ENCODE measurements at regions not wholly inside any gene's neighbourhood (a gene's known extent, or its start where the extent isn't known, plus 50 kb on each side); places are given as distances from the start of the nearest gene placed in this dataset.

- Histone ChIP-seq H3K27me3 (ENCODE audit: control insufficient read depth, insufficient read depth, low read length) (no peaks in the 10 kb centered on the region), H3K27ac (ENCODE audit: low read depth in 2 of 2, low read length in 2 of 2) (no peak overlapping the region), H3K4me3 (ENCODE audit: low read length in 3 of 3) (no peak overlapping the region), H3K9me3 (ENCODE audit: control insufficient read depth in 2 of 3, insufficient read depth in 1 of 3, low read length in 3 of 3) (no peaks in the 10 kb centered on the region), H3K9ac (ENCODE audit: low read length in 3 of 3) (no peak overlapping the region), H3K4me1 (ENCODE audit: control insufficient read depth in 2 of 3, insufficient read depth in 2 of 3, low read depth in 1 of 3, low read length in 3 of 3) (no peaks in the 10 kb centered on the region), H3K36me3 (ENCODE audit: control insufficient read depth in 2 of 3, insufficient read depth in 3 of 3, low read length in 3 of 3) (no peaks in the 10 kb centered on the region)
- intact Hi-C loops (cut with DNase I), result no loop called here
- no peak for TF ChIP-seq CTCF (IDR thresholded peaks at IDR 0.05; ENCODE audit: borderline replicate concordance, extremely low read depth, insufficient read depth)
- FAIRE-seq (no peak), DNase-seq (no peak)
Observed at GRCh38 chr4:96016634-96017299, 176.9 kb downstream of the PDHA2 start.

- Histone ChIP-seq H3K4me1 (ENCODE audit: control insufficient read depth in 2 of 3, insufficient read depth in 2 of 3, low read depth in 1 of 3, low read length in 3 of 3) (no peaks in the 10 kb centered on the region), H3K27me3 (ENCODE audit: control insufficient read depth, insufficient read depth, low read length) (no peaks in the 10 kb centered on the region), H3K9ac (ENCODE audit: low read length in 3 of 3) (no peak overlapping the region), H3K36me3 (ENCODE audit: control insufficient read depth in 2 of 3, insufficient read depth in 3 of 3, low read length in 3 of 3) (no peaks in the 10 kb centered on the region), H3K27ac (ENCODE audit: low read depth in 2 of 2, low read length in 2 of 2) (no peak overlapping the region), H3K4me3 (ENCODE audit: low read length in 3 of 3) (no peak overlapping the region), H3K9me3 (ENCODE audit: control insufficient read depth in 2 of 3, insufficient read depth in 1 of 3, low read length in 3 of 3) (no peaks in the 10 kb centered on the region)
- intact Hi-C loops (cut with DNase I), result no loop called here
- DNase-seq (no peak), FAIRE-seq (no peak)
- TF ChIP-seq CTCF (IDR thresholded peaks at IDR 0.05; ENCODE audit: borderline replicate concordance, extremely low read depth, insufficient read depth), result no peak
Observed at GRCh38 chr4:96025011-96025410, 185.1 kb downstream of the PDHA2 start.

- Histone ChIP-seq H3K27ac (ENCODE audit: low read depth in 2 of 2, low read length in 2 of 2) (no peak overlapping the region), H3K9ac (ENCODE audit: low read length in 3 of 3) (no peak overlapping the region), H3K9me3 (ENCODE audit: control insufficient read depth in 2 of 3, insufficient read depth in 1 of 3, low read length in 3 of 3) (no peaks in the 10 kb centered on the region), H3K4me3 (ENCODE audit: low read length in 3 of 3) (no peak overlapping the region), H3K36me3 (ENCODE audit: control insufficient read depth in 2 of 3, insufficient read depth in 3 of 3, low read length in 3 of 3) (no peaks in the 10 kb centered on the region), H3K4me1 (ENCODE audit: control insufficient read depth in 2 of 3, insufficient read depth in 2 of 3, low read depth in 1 of 3, low read length in 3 of 3) (no peaks in the 10 kb centered on the region), H3K27me3 (ENCODE audit: control insufficient read depth, insufficient read depth, low read length) (no peaks in the 10 kb centered on the region)
- DNase-seq (no peak), FAIRE-seq (no peak)
- TF ChIP-seq CTCF (IDR thresholded peaks at IDR 0.05; ENCODE audit: borderline replicate concordance, extremely low read depth, insufficient read depth), result peak; percentile 10
- intact Hi-C loops (cut with DNase I), result no loop called here
Observed at GRCh38 chr4:96035727-96036126, 195.8 kb downstream of the PDHA2 start.

- Histone ChIP-seq H3K27ac (ENCODE audit: low read depth in 2 of 2, low read length in 2 of 2) (no peak overlapping the region), H3K4me3 (ENCODE audit: low read length in 3 of 3) (no peak overlapping the region), H3K36me3 (ENCODE audit: control insufficient read depth in 2 of 3, insufficient read depth in 3 of 3, low read length in 3 of 3) (no peaks in the 10 kb centered on the region), H3K4me1 (ENCODE audit: control insufficient read depth in 2 of 3, insufficient read depth in 2 of 3, low read depth in 1 of 3, low read length in 3 of 3) (no peaks in the 10 kb centered on the region), H3K9ac (ENCODE audit: low read length in 3 of 3) (no peak overlapping the region), H3K9me3 (ENCODE audit: control insufficient read depth in 2 of 3, insufficient read depth in 1 of 3, low read length in 3 of 3) (no peaks in the 10 kb centered on the region), H3K27me3 (ENCODE audit: control insufficient read depth, insufficient read depth, low read length) (no peaks in the 10 kb centered on the region)
- DNase-seq (no peak), FAIRE-seq (no peak)
- TF ChIP-seq CTCF (IDR thresholded peaks at IDR 0.05; ENCODE audit: borderline replicate concordance, extremely low read depth, insufficient read depth), result no peak
- intact Hi-C loops (cut with DNase I), result no loop called here
Observed at GRCh38 chr4:96036781-96037180, 196.9 kb downstream of the PDHA2 start.

All from kidney (tissue), 13 donors.